GM12874 (cell line): ENCODE measurements at regions not wholly inside any gene's neighbourhood (a gene's known extent, or its start where the extent isn't known, plus 50 kb on each side); places are given as distances from the start of the nearest gene placed in this dataset.

Experiments used
- TF ChIP-seq, protein P1 (sequence below): IDR thresholded peaks from 2 replicates; pipeline ENCODE4 v1.5.1; 2011; ENCODE audit warnings: low read depth, mild to moderate bottlenecking, control low read depth, low read length, moderate library complexity; ENCODE audit not compliant: insufficient read depth

- TF ChIP-seq, protein P1, sequence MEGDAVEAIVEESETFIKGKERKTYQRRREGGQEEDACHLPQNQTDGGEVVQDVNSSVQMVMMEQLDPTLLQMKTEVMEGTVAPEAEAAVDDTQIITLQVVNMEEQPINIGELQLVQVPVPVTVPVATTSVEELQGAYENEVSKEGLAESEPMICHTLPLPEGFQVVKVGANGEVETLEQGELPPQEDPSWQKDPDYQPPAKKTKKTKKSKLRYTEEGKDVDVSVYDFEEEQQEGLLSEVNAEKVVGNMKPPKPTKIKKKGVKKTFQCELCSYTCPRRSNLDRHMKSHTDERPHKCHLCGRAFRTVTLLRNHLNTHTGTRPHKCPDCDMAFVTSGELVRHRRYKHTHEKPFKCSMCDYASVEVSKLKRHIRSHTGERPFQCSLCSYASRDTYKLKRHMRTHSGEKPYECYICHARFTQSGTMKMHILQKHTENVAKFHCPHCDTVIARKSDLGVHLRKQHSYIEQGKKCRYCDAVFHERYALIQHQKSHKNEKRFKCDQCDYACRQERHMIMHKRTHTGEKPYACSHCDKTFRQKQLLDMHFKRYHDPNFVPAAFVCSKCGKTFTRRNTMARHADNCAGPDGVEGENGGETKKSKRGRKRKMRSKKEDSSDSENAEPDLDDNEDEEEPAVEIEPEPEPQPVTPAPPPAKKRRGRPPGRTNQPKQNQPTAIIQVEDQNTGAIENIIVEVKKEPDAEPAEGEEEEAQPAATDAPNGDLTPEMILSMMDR, result no peak
Measured at GRCh38 chr3:13135251-13135810, 62.1 kb upstream of the IQSEC1 start.

DNA sequence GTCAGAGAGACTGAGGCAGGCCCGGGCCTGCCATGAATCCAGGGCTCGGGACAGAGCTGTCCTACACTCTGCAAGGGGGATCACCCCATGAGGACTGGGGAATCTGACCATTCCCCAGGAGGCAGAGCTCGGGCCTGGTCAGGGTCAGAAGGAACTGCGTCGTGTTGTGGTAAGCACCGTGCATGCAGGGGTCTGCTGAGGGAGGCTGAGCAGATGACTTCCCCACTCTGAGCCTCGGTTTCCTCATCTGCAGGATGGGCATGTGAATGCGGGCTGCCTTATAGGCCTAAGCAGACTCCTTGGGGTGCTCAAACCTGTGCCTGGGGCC lies 61.6 kb upstream of the IQSEC1 start:
- TF ChIP-seq, protein P1, result no peak

DNA sequence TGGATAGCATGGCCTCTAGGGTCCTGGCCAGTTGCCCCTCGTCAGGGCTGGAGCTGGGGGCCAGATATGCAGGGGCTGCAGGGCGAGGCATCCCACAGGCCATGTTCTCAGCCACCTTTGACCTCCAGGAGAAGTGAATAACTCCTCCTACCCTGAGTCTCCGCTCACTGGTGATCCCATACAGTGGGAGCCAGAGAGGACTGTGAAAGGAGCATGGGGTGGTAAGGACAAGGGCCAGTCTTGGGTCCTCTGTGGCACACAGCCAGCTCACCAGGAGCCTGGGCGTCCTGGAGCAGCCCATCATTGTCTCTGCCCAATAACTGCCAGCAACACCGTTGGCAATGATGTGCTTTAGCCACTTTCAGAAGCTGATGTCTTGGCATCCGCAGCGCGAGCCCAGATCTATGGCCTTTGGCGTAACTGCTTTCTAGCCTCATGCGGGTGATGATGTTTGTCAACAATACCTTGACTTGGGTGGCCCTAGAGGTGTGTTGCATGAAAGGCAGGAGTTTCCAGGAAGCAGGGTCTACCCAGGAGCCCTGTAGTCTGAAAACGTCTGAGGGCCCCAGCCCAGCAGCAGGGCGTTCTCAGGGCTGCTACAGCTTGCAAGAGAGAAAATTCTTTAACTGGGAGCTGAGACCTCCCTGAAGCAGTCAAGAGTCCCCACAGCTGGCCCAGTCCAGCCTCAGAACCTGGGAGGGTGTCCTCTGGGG lies 61.1 kb upstream of the IQSEC1 start:
- TF ChIP-seq, protein P1, result no peak

GRCh38 chr3:13133471-13133981 lies 60.3 kb upstream of the IQSEC1 start:
- TF ChIP-seq, protein P1, result no peak

DNA sequence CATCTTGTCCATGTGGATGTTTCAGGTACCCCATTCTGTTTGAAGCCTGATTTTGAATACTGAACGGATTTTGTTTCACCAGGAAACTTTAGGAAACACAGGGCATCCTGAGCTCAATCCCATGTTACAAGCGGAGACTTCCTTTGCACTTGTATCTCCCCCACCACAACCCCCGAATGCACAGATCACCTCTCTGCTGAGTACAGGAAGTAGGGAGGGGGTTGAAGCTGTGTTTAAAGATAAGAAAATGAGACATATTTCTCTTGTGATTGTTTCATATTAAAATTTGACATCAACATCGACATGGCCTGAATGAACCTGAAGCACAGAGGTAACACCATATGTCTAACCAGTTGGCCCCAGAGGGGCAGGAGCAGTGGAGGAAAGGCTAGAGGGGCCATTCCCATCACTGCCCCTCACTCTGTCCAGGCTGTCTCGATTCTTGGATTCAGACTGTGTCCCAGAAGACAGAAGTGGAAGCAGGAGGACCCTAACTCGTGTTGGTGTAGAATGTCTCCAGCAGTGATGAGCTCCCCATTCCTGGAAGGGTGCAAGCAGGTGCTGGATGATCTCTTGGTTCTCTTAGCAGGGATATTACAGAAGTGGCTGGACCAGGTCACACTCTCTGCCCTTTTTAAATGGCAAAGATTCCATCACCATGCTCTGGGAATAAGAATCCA lies 59.6 kb upstream of the IQSEC1 start:
- TF ChIP-seq, protein P1, result no peak

DNA sequence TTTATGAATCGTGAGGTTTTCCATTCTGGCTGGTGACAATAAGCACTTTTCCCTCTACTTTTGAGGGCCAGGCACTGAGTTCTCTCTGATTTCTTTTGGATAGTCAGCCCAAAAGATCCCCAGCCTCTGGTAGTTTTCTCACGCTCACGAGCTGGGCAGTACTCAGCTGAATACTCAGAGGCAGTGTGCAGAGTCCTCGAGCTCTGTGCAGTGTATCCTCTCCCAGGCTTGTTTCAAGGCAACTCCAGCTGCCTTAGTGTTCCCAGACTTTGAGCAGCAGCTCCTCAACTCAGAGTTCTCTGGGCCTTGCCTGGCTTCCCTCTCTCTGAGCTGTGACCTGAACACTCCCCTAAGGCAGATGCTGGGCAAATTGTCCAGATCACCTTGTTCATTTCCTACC lies 59.1 kb upstream of the IQSEC1 start:
- TF ChIP-seq, protein P1, result no peak

DNA sequence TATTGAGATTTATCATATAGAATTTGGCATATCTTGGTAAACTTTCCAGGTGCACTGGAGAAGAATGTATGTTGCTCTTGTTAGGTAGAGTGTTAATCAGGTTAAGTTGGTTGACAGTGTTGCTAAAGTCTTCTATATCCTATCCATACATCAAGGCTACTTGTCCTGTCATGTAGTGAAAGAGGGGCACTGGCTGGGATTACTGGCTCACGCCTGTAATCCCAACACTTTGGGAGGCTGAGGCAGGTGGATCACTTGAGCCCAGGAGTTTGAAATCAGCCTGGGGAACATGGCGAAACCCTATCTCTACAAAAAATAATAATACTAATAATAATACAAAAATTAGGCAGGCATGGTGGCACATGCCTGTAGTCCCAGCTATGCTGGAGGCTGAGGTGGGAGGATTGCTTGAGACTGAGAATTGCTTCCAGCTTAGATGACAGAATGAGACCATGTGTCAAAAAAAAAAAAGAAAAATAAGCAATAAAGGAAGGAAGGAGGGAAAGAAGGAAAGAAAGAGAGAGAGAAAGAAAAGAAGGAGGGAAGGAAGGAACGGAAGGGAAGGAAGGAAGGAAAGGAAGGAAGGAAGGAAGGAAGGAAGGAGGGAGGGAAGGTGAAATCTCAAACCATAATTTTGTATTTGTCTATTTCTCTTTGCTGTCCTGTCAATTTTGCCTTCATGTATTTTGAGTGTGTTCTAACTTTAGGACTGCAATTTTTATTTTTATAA lies 57.4 kb upstream of the IQSEC1 start:
- TF ChIP-seq, protein P1, result no peak
